Mesenchymal stem cell (in vitro differentiated cells and primary cell): ENCODE measurements at regions not wholly inside any gene's neighbourhood (a gene's known extent, or its start where the extent isn't known, plus 50 kb on each side); places are given as distances from the start of the nearest gene placed in this dataset.

ENCODE experiments used
- DNase-seq: peaks from one replicate; pipeline ENCODE4 v3.0.0-alpha.2; 2013
- H2AFZ ChIP-seq: one replicate; pipeline ENCODE4 v1.6.1; 2013; ENCODE audit warnings: low read depth, mild to moderate bottlenecking, control low read depth, inconsistent platforms, low read length, moderate library complexity
- H2AK5ac ChIP-seq: 2 replicates; pipeline ENCODE4 v1.6.1; 2013; ENCODE audit warnings: low read length, moderate library complexity, mild to moderate bottlenecking, inconsistent platforms; ENCODE audit not compliant: severe bottlenecking
- H2BK120ac ChIP-seq: one replicate; pipeline ENCODE4 v1.6.1; 2013; ENCODE audit warnings: low read depth, mild to moderate bottlenecking, inconsistent platforms, low read length, moderate library complexity
- H2BK12ac ChIP-seq, 2 experiments: one replicate each; pipeline ENCODE4 v1.6.1; 2013; ENCODE audit warnings: inconsistent platforms in 2 of 2, low read length in 2 of 2, mild to moderate bottlenecking in 2 of 2, moderate library complexity in 2 of 2, control low read depth in 1 of 2
- H2BK15ac ChIP-seq: one replicate; pipeline ENCODE4 v1.6.1; 2013; ENCODE audit warnings: mild to moderate bottlenecking, low read depth, inconsistent platforms; ENCODE audit not compliant: poor library complexity, severe bottlenecking
- H2BK5ac ChIP-seq: 2 replicates; pipeline ENCODE4 v1.6.1; 2013; ENCODE audit warnings: low read depth, mild to moderate bottlenecking, low read length, control low read depth, inconsistent platforms; ENCODE audit not compliant: poor library complexity, severe bottlenecking
- H3K14ac ChIP-seq, 2 experiments: one replicate each; pipeline ENCODE4 v1.6.1; 2013; ENCODE audit warnings: inconsistent platforms in 2 of 2, low read length in 2 of 2, control low read depth in 1 of 2, mild to moderate bottlenecking in 1 of 2, moderate library complexity in 1 of 2
- H3K18ac ChIP-seq, 2 experiments: one replicate each; pipeline ENCODE4 v1.6.1; 2013; ENCODE audit warnings: inconsistent platforms in 2 of 2, low read length in 2 of 2, control low read depth in 1 of 2, low read depth in 1 of 2, mild to moderate bottlenecking in 1 of 2
- H3K23ac ChIP-seq, 2 experiments: one replicate each; pipeline ENCODE4 v1.6.1; 2013; ENCODE audit warnings: inconsistent platforms in 2 of 2, low read length in 2 of 2, mild to moderate bottlenecking in 2 of 2, moderate library complexity in 2 of 2, control low read depth in 1 of 2
- H3K27ac ChIP-seq: 2 replicates; pipeline ENCODE4 v1.5.1; 2013; ENCODE audit warnings: mild to moderate bottlenecking, moderate library complexity, low read length, control low read depth, inconsistent platforms; ENCODE audit not compliant: poor library complexity, severe bottlenecking
- H3K27me3 ChIP-seq, 2 experiments: 2 replicates each; pipeline versions ENCODE4 v1.6.1 to v1.7.0; 2013; ENCODE audit warnings: low read length in 2 of 2, mild to moderate bottlenecking in 2 of 2, moderate library complexity in 2 of 2, control low read depth in 1 of 2, inconsistent platforms in 1 of 2; ENCODE audit not compliant: control insufficient read depth in 1 of 2, insufficient read depth in 1 of 2
- H3K36me3 ChIP-seq, 2 experiments: 2 replicates each; pipeline versions ENCODE4 v1.6.1 to v1.7.0; 2013; ENCODE audit warnings: low read length in 2 of 2, control low read depth in 1 of 2, inconsistent platforms in 1 of 2, low read depth in 1 of 2, mild to moderate bottlenecking in 1 of 2; ENCODE audit not compliant: insufficient read depth in 2 of 2, control insufficient read depth in 1 of 2
- H3K4ac ChIP-seq, 2 experiments: one replicate each; pipeline ENCODE4 v1.6.1; 2013; ENCODE audit warnings: inconsistent platforms in 2 of 2, low read length in 2 of 2, mild to moderate bottlenecking in 2 of 2, moderate library complexity in 2 of 2, control low read depth in 1 of 2, low read depth in 1 of 2
- H3K4me1 ChIP-seq: 2 replicates; pipeline ENCODE4 v1.6.1; 2013; ENCODE audit warnings: low read depth, low read length, control low read depth; ENCODE audit not compliant: control insufficient read depth, insufficient read depth
- H3K4me2 ChIP-seq: 2 replicates; pipeline ENCODE4 v1.6.1; 2013; ENCODE audit warnings: low read length, mild to moderate bottlenecking, inconsistent platforms; ENCODE audit not compliant: poor library complexity, severe bottlenecking
- H3K4me3 ChIP-seq, 2 experiments: 2 replicates each; pipeline versions ENCODE4 v1.5.1 to v1.7.0; 2013; ENCODE audit warnings: low read length in 2 of 2, mild to moderate bottlenecking in 2 of 2, control low read depth in 1 of 2, low read depth in 1 of 2; ENCODE audit not compliant: insufficient read depth in 1 of 2
- H3K79me1 ChIP-seq: replicated peaks from 2 replicates; pipeline ENCODE4 v1.6.1; 2013; ENCODE audit warnings: mild to moderate bottlenecking, control low read depth, low read length, inconsistent platforms; ENCODE audit not compliant: poor library complexity, severe bottlenecking
- H3K9ac ChIP-seq: 2 replicates; pipeline ENCODE4 v1.7.0; 2013; ENCODE audit warnings: mild to moderate bottlenecking, low read length, moderate library complexity
- H3K9me3 ChIP-seq: 2 replicates; pipeline ENCODE4 v1.7.0; 2013; ENCODE audit warnings: mild to moderate bottlenecking, low read length; ENCODE audit not compliant: control insufficient read depth
- H4K8ac ChIP-seq: one replicate; pipeline ENCODE4 v1.6.1; 2013; ENCODE audit warnings: inconsistent platforms, mild to moderate bottlenecking, low read length, moderate library complexity
- H4K91ac ChIP-seq: one replicate; pipeline ENCODE4 v1.6.1; 2013; ENCODE audit warnings: mild to moderate bottlenecking, low read length, inconsistent platforms
- WGBS: methylation state at CpG from one replicate; pipeline ENCODE4 v1.1.7; 2013; ENCODE audit warnings: mixed read lengths; 5-methylcytosine and 5-hydroxymethylcytosine counted together

DNA sequence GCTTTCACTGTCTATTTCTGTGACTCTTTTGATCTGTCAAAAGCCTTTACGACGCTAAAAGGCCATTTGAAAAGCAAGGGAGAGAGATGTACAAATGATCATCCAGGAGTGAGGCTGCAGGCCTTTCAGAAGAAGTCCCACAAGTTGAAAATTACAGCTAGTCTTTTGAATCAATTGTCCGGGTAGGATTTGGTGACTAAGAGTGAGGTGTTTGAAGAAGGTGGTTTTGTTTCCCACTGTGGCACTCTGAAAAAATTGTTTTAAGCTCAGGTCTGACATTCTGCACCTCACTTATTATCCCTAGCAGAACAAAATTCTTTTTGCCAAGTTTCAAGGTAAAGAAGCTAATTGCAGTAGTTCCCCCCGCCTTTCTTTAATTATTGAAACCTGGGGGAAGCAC, 50.8 kb upstream of the TMEM108 start:
- no peak overlapping the region for H2BK12ac ChIP-seq
- H2AFZ ChIP-seq, result no peak overlapping the region
- WGBS, result 87% methylated on average over 4 of the region's 4 CpGs

DNA sequence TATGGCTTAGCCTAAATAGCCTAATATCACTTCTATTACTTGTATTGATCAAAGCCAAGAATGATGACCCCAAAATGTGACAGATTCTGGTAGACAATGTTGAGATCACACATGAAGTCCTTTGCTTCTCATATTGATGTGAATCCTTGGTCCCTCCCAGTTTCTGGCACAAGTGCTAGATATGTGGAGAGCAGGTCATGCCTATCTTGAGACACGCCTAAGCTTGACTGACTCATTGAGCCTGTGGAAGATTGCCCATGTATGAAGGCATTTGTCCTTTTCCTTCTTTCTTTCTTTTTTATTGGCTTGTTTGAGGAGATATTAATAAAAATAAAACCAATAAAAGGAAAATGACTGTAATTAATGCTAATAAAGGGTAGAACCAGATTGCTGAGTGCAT, 54.0 kb upstream of the TMEM108 start:
- Histone ChIP-seq H4K91ac (no peak overlapping the region), H3K4me1 (no peaks in the 10 kb centered on the region), H3K4ac (no peak overlapping the region), H3K36me3 (no peaks in the 10 kb centered on the region), H2BK5ac (no peak overlapping the region), H3K9ac (no peak overlapping the region), H3K79me1 (no peaks in the 10 kb centered on the region), H3K23ac (no peak overlapping the region), H3K4me2 (no peak overlapping the region), H3K14ac (no peak overlapping the region), H3K4me3 (no peak overlapping the region), H3K9me3 (no peaks in the 10 kb centered on the region), H2AFZ (no peak overlapping the region), H3K27ac (no peak overlapping the region), H3K18ac (no peak overlapping the region), H2BK120ac (no peak overlapping the region), H3K27me3 (no peaks in the 10 kb centered on the region), H4K8ac (no peak overlapping the region), H2BK12ac (no peak overlapping the region), H2BK15ac (no peak overlapping the region), H2AK5ac (no peak overlapping the region)
- DNase-seq, result no peak
- WGBS, result 100% methylated on average over 1 of the region's 1 CpG

More for the DNA sequence above, 50.8 kb upstream of the TMEM108 start:
- no peak overlapping the region for H2BK15ac ChIP-seq
- H3K27me3 ChIP-seq, result no peaks in the 10 kb centered on the region
- H4K91ac ChIP-seq, result no peak overlapping the region
- H3K18ac ChIP-seq, result no peak overlapping the region
- H3K4me2 ChIP-seq, result no peak overlapping the region
- H3K4me1 ChIP-seq, result no peaks in the 10 kb centered on the region
- no peak overlapping the region for H4K8ac ChIP-seq
- no peak for DNase-seq
- H3K4me3 ChIP-seq, result no peak overlapping the region
- no peak overlapping the region for H3K9ac ChIP-seq
- no peak overlapping the region for H3K4ac ChIP-seq
- no peak overlapping the region for H3K23ac ChIP-seq
- no peak overlapping the region for H2BK5ac ChIP-seq
- H3K36me3 ChIP-seq, result no peaks in the 10 kb centered on the region
- no peaks in the 10 kb centered on the region for H3K79me1 ChIP-seq
- no peak overlapping the region for H2AK5ac ChIP-seq
- H2BK120ac ChIP-seq, result no peak overlapping the region
- no peak overlapping the region for H3K27ac ChIP-seq
- H3K9me3 ChIP-seq, result no peaks in the 10 kb centered on the region
- no peak overlapping the region for H3K14ac ChIP-seq

GRCh38 chr3:132983143-132983770, 54.9 kb upstream of the TMEM108 start:
- no peak overlapping the region for H3K9ac ChIP-seq
- H2BK5ac ChIP-seq, result no peak overlapping the region
- H3K79me1 ChIP-seq, result no peaks in the 10 kb centered on the region
- no peaks in the 10 kb centered on the region for H3K4me1 ChIP-seq
- H2AK5ac ChIP-seq, result no peak overlapping the region
- no peaks in the 10 kb centered on the region for H3K9me3 ChIP-seq
- H4K8ac ChIP-seq, result no peak overlapping the region
- H2BK15ac ChIP-seq, result no peak overlapping the region
- H3K27me3 ChIP-seq, result no peaks in the 10 kb centered on the region
- no peak overlapping the region for H2BK120ac ChIP-seq
- H4K91ac ChIP-seq, result no peak overlapping the region
- no CpG with 5 or more reads among the region's 1 CpG for WGBS
- no peaks in the 10 kb centered on the region for H3K36me3 ChIP-seq
- H2BK12ac ChIP-seq, result no peak overlapping the region
- H3K14ac ChIP-seq, result no peak overlapping the region
- H3K4me2 ChIP-seq, result no peak overlapping the region
- DNase-seq, result no peak
- H3K4me3 ChIP-seq, result no peak overlapping the region
- H2AFZ ChIP-seq, result no peak overlapping the region
- H3K23ac ChIP-seq, result no peak overlapping the region
- H3K27ac ChIP-seq, result no peak overlapping the region
- no peak overlapping the region for H3K4ac ChIP-seq
- no peak overlapping the region for H3K18ac ChIP-seq

DNA sequence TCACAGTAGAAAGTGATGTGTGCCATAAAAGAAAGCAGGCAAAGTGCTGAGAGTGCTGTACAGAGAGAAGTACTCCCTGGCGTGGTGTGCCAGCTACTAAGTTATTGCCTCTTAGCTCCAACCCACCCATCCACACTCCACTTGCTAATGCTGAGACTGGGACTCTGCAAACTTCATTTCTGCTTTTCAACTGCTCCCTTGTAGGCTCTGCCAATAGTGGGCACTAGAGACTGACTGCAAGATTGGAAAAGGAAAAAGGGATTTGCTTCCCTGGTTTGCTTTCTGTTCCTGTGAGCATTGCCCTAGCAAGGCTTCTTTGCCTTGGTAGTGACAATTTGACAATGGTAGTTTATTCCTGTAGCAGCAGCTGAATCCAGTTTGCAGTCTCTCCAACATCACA, 56.5 kb upstream of the TMEM108 start:
- no peaks in the 10 kb centered on the region for H3K27me3 ChIP-seq
- H3K23ac ChIP-seq, result no peak overlapping the region
- H3K14ac ChIP-seq, result no peak overlapping the region
- H3K4me2 ChIP-seq, result no peak overlapping the region
- no peak overlapping the region for H4K91ac ChIP-seq
- H2BK12ac ChIP-seq, result no peak overlapping the region
- no peak overlapping the region for H2BK120ac ChIP-seq
- DNase-seq, result no peak
- H3K27ac ChIP-seq, result no peak overlapping the region
- H2BK15ac ChIP-seq, result no peak overlapping the region
- H2BK5ac ChIP-seq, result no peak overlapping the region
- no peak overlapping the region for H3K18ac ChIP-seq
- no peak overlapping the region for H2AK5ac ChIP-seq
- H3K4ac ChIP-seq, result no peak overlapping the region
- 75% methylated on average over 1 of the region's 1 CpG for WGBS
- no peaks in the 10 kb centered on the region for H3K36me3 ChIP-seq
- no peak overlapping the region for H4K8ac ChIP-seq
- no peak overlapping the region for H3K4me3 ChIP-seq
- no peaks in the 10 kb centered on the region for H3K4me1 ChIP-seq
- no peak overlapping the region for H2AFZ ChIP-seq
- no peak overlapping the region for H3K9ac ChIP-seq
- H3K9me3 ChIP-seq, result no peaks in the 10 kb centered on the region
- H3K79me1 ChIP-seq, result no peaks in the 10 kb centered on the region
